BE2C (cell line): ENCODE measurements at regions not wholly inside any gene's neighbourhood (a gene's known extent, or its start where the extent isn't known, plus 50 kb on each side); places are given as distances from the start of the nearest gene placed in this dataset.

ENCODE experiments used
- DNase-seq: peaks from one replicate; pipeline ENCODE4 v3.0.0-alpha.2; 2020
- H3K27me3 ChIP-seq: fragments of 250-450 bp; sonication (Bioruptor Pico); 2 replicates; pipeline ENCODE4 v1.5.1; 2020; ENCODE audit warnings: mild to moderate bottlenecking
- H3K36me3 ChIP-seq: fragments of 250-450 bp; sonication (Bioruptor Pico); 2 replicates; pipeline ENCODE4 v1.5.1; 2020; ENCODE audit warnings: mild to moderate bottlenecking
- H3K4me1 ChIP-seq: fragments of 250-450 bp; sonication (Bioruptor Pico); 2 replicates; pipeline ENCODE4 v1.5.1; 2020
- H3K4me3 ChIP-seq: 2 replicates; pipeline ENCODE4 v1.5.1; 2011; ENCODE audit warnings: low read depth, low read length
- H3K9me3 ChIP-seq: fragments of 250-450 bp; sonication (Bioruptor Pico); 2 replicates; pipeline ENCODE4 v1.5.1; 2020
- CTCF ChIP-seq: IDR thresholded peaks from 2 replicates; pipeline ENCODE4 v1.5.1; 2012; ENCODE audit warnings: mild to moderate bottlenecking, low read depth, low read length

- Histone ChIP-seq H3K4me1 (no peaks in the 10 kb centered on the region), H3K4me3 (no peak overlapping the region), H3K9me3 (peaks cover 2% of the 10 kb centered on the region; the same call in 1 of the 2 replicates), H3K36me3 (no peaks in the 10 kb centered on the region), H3K27me3 (no peaks in the 10 kb centered on the region)
- TF ChIP-seq CTCF: no peak
- DNase-seq: no peak
These were observed 116.2 kb upstream of the SOX11 start for GRCh38 chr2:5576015-5576414.

GRCh38 chr2:5587766-5588165, 104.4 kb upstream of the SOX11 start:
- no peaks in the 10 kb centered on the region; the same call in 1 of the 2 replicates for H3K9me3 ChIP-seq
- no peak overlapping the region for H3K4me3 ChIP-seq
- H3K27me3 ChIP-seq: no peaks in the 10 kb centered on the region
- DNase-seq: no peak
- no peaks in the 10 kb centered on the region for H3K36me3 ChIP-seq
- H3K4me1 ChIP-seq: no peaks in the 10 kb centered on the region
- TF ChIP-seq CTCF: no peak

- H3K4me1 ChIP-seq: no peaks in the 10 kb centered on the region
- no peaks in the 10 kb centered on the region; the same call in none of the 2 replicates for H3K9me3 ChIP-seq
- no peak overlapping the region for H3K4me3 ChIP-seq
- DNase-seq: no peak
- no peaks in the 10 kb centered on the region for H3K27me3 ChIP-seq
- no peak for TF ChIP-seq CTCF
- no peaks in the 10 kb centered on the region for H3K36me3 ChIP-seq
These were observed 103.6 kb upstream of the SOX11 start for GRCh38 chr2:5588601-5589000.

DNA sequence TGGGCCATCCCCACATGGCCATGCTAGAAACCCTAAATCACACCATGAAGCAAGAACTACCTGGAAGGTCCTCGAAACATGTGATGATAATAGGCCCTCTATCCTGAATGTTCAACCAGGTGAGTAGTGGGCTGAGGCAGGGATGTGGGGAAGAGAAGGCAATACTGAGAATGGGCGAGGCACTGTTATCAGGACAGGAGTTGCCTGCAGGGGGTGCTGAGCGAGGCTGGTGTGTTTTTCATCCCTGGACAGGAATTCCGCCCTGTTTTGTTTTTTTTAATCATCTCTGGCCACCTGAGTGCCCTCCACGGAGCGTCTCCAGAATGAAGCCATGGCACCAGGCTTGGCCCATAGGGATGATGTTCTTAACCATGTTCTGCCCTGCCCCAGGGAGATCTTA, 103.0 kb upstream of the SOX11 start:
- Histone ChIP-seq H3K9me3 (no peaks in the 10 kb centered on the region; the same call in none of the 2 replicates), H3K4me3 (no peak overlapping the region), H3K27me3 (no peaks in the 10 kb centered on the region), H3K36me3 (no peaks in the 10 kb centered on the region), H3K4me1 (no peaks in the 10 kb centered on the region)
- no peak for DNase-seq
- TF ChIP-seq CTCF: no peak

GRCh38 chr2:5590886-5591285, 101.3 kb upstream of the SOX11 start:
- no peak for DNase-seq

DNA sequence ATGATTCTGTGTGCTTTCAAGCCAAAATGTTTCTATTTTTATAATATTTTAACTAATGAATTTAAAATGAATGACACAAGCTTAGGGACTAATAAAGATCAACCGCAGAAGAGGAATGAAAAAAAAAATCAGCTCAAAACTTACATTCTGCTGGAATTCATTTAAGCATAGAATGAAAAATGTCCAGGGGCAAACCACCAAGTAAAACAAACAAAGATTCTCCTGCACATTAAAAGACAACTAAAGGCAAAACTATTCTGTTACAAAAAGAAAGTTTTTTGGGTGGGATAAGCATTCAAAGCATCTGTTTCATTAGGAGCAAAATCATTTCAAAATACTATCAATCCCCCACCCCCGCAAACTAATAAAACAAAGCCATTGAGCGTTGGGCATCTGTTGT, 99.3 kb upstream of the SOX11 start:
- H3K36me3 ChIP-seq: no peaks in the 10 kb centered on the region
- no peak for TF ChIP-seq CTCF
- no peak overlapping the region for H3K4me3 ChIP-seq
- no peaks in the 10 kb centered on the region; the same call in none of the 2 replicates for H3K9me3 ChIP-seq
- no peak for DNase-seq
- H3K4me1 ChIP-seq: no peaks in the 10 kb centered on the region
- no peaks in the 10 kb centered on the region for H3K27me3 ChIP-seq

More at GRCh38 chr2:5590886-5591285, 101.3 kb upstream of the SOX11 start:
- Histone ChIP-seq H3K4me3 (no peak overlapping the region), H3K36me3 (no peaks in the 10 kb centered on the region), H3K27me3 (no peaks in the 10 kb centered on the region), H3K4me1 (no peaks in the 10 kb centered on the region), H3K9me3 (no peaks in the 10 kb centered on the region; the same call in none of the 2 replicates)
- no peak for TF ChIP-seq CTCF
